HepG2 (cell line): ENCODE measurements at regions not wholly inside any gene's neighbourhood (a gene's known extent, or its start where the extent isn't known, plus 50 kb on each side); places are given as distances from the start of the nearest gene placed in this dataset.

Source experiments
- BRD4 ChIP-seq: sonication (generic); formaldehyde crosslinking; IDR thresholded peaks from 2 replicates; pipeline ENCODE4 v1.4.0; 2020; ENCODE audit warnings: missing genetic modification reagents
- CTCF ChIP-seq: sonication (generic); formaldehyde crosslinking; IDR thresholded peaks from 2 replicates; pipeline ENCODE4 v1.5.0; 2020; ENCODE audit warnings: mild to moderate bottlenecking, missing genetic modification reagents, moderate library complexity
- MTA1 ChIP-seq: sonication (generic); formaldehyde crosslinking; IDR thresholded peaks from 2 replicates; pipeline ENCODE4 v1.4.0; 2020; ENCODE audit warnings: missing genetic modification reagents, mild to moderate bottlenecking, borderline replicate concordance
- MXD4 ChIP-seq: IDR thresholded peaks from 2 replicates; pipeline ENCODE4 v1.6.1; 2016; ENCODE audit warnings: mild to moderate bottlenecking, missing biosample characterization, missing genetic modification reagents
- TF ChIP-seq, protein P1 (sequence below), 2 experiments: IDR thresholded peaks; 2 replicates each; pipeline ENCODE4 v1.6.1; 2011 to 2012; ENCODE audit warnings: low read length in 2 of 2, borderline replicate concordance in 1 of 2, low read depth in 1 of 2, mild to moderate bottlenecking in 1 of 2, moderate library complexity in 1 of 2
- TF ChIP-seq, protein P2 (sequence below): sonication (generic); formaldehyde crosslinking; IDR thresholded peaks from 2 replicates; pipeline ENCODE4 v1.8.1; 2023; ENCODE audit warnings: mild to moderate bottlenecking, missing genetic modification reagents

DNA sequence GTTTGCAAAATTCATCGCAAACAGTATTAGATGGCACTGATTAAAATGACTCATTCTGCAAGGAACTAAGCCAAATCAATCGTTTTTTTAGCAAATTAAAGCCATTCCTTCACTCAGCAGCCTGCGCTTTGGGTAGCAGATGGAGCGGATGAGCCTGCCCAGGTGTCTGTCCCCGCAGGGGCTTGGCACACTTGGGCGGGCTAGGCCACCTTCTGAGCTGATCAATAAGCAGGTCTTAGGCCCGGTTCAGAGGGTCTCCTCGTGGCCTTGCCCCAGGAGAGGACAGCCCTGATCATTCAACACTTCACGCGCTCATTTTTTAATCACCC lies 78.0 kb upstream of the FCN1 start:
- TF ChIP-seq BRD4 (CRISPR knock-in tag) (no peak), MTA1 (no peak), CTCF (CRISPR knock-in tag) (no peak), MXD4 (CRISPR knock-in tag) (no peak)
- TF ChIP-seq, protein P1, sequence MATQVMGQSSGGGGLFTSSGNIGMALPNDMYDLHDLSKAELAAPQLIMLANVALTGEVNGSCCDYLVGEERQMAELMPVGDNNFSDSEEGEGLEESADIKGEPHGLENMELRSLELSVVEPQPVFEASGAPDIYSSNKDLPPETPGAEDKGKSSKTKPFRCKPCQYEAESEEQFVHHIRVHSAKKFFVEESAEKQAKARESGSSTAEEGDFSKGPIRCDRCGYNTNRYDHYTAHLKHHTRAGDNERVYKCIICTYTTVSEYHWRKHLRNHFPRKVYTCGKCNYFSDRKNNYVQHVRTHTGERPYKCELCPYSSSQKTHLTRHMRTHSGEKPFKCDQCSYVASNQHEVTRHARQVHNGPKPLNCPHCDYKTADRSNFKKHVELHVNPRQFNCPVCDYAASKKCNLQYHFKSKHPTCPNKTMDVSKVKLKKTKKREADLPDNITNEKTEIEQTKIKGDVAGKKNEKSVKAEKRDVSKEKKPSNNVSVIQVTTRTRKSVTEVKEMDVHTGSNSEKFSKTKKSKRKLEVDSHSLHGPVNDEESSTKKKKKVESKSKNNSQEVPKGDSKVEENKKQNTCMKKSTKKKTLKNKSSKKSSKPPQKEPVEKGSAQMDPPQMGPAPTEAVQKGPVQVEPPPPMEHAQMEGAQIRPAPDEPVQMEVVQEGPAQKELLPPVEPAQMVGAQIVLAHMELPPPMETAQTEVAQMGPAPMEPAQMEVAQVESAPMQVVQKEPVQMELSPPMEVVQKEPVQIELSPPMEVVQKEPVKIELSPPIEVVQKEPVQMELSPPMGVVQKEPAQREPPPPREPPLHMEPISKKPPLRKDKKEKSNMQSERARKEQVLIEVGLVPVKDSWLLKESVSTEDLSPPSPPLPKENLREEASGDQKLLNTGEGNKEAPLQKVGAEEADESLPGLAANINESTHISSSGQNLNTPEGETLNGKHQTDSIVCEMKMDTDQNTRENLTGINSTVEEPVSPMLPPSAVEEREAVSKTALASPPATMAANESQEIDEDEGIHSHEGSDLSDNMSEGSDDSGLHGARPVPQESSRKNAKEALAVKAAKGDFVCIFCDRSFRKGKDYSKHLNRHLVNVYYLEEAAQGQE (IDR thresholded peaks at IDR 0.05; ENCODE audit: borderline replicate concordance in 1 of 2, low read depth in 1 of 2, low read length in 2 of 2), result no peak
- TF ChIP-seq, protein P2, sequence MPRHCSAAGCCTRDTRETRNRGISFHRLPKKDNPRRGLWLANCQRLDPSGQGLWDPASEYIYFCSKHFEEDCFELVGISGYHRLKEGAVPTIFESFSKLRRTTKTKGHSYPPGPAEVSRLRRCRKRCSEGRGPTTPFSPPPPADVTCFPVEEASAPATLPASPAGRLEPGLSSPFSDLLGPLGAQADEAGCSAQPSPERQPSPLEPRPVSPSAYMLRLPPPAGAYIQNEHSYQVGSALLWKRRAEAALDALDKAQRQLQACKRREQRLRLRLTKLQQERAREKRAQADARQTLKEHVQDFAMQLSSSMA (CRISPR knock-in tag), result no peak
